Fibroblast of the aortic adventitia (primary cell): ENCODE measurements at regions not wholly inside any gene's neighbourhood (a gene's known extent, or its start where the extent isn't known, plus 50 kb on each side); places are given as distances from the start of the nearest gene placed in this dataset.
A peak's percentile ranks its signal among the peaks of the same experiment; 100 is the strongest.

Experiments
- DNase-seq: peaks from one replicate; pipeline ENCODE4 v3.0.0-alpha.2; 2010; ENCODE audit warnings: low read depth
- H3K4me3 ChIP-seq: 2 replicates; pipeline ENCODE4 v1.5.1; 2011; ENCODE audit warnings: low read depth, mild to moderate bottlenecking, control low read depth, low read length, moderate library complexity
- CTCF ChIP-seq: IDR thresholded peaks from 2 replicates; pipeline ENCODE4 v1.5.1; 2011; ENCODE audit warnings: mild to moderate bottlenecking, low read length, control low read depth, inconsistent platforms; ENCODE audit not compliant: insufficient read depth

- no peak for TF ChIP-seq CTCF
- no peak for DNase-seq
Measured at GRCh38 chr3:28703843-28704242, 355.2 kb upstream of the AZI2 start.

DNA sequence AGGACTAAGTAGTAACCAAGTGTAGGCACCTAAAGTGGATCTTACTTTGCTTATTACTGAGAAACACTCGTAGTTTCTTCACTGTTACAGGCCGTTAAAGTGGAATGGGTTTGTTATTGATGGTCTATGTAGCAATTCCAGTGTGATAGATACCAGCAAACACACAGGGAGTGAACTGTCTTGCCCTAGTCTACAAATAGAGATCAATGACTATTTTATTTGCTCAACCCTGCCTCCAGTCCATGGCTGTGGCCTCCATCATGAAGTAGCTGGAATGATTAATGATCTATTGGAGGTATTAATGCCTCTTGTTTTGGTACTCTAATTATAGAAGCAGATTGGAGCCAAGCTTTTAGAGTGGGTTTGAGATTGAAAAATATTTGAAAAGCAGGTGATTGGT is 362.7 kb upstream of the AZI2 start:
- DNase-seq = no peak
- no peak overlapping the region for H3K4me3 ChIP-seq
- TF ChIP-seq CTCF = no peak

More at GRCh38 chr3:28703843-28704242, 355.2 kb upstream of the AZI2 start:
- H3K4me3 ChIP-seq = no peak overlapping the region

- DNase-seq = no peak
- no peak for TF ChIP-seq CTCF
- no peak overlapping the region for H3K4me3 ChIP-seq
Measured at GRCh38 chr3:28716939-28717338, 368.3 kb upstream of the AZI2 start.

DNA sequence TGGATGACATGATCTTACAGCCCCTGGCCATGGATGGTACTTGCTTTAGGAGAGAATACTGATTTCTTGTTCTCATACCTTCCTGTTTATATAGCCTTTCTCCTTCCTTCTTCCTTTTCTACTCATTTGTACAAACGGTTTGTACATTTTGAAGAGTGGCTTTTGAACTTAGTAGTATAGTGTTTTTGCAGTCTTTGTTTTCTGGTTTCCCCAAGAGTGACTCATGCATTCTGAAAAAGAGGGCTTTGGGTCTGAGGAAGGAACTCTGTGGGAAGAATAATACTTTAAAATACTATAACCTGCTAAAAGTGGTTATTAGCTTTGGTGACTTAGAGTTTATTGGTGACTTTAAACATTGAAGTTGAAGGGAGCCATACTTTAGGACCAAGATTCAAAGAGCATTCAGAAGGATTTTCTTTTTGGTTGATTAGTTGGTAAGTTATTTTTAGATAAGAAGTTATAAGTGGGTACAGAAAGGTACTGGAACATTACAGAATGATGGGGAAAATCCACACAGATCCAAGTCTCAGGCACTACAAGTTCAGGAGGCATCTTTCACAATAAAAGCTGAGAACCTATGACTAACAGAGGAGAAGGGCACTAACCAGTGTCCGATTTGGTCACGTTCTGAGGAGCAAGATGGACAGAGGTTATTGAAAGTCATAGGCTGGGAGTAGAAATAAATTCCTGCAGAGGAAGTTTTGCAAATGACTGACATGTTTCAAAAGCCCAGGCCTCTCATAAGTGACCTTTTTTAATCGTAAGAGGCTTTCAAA is 369.6 kb upstream of the AZI2 start:
- no peak overlapping the region for H3K4me3 ChIP-seq
- DNase-seq = no peak
- no peak for TF ChIP-seq CTCF

GRCh38 chr3:28726840-28727239 is 378.2 kb upstream of the AZI2 start:
- no peak overlapping the region for H3K4me3 ChIP-seq
- peak; percentile 27 for DNase-seq
- TF ChIP-seq CTCF = peak; percentile 50

- TF ChIP-seq CTCF = no peak
- no peak for DNase-seq
- H3K4me3 ChIP-seq = no peak overlapping the region
Measured at GRCh38 chr3:28727307-28727706, 378.7 kb upstream of the AZI2 start.

DNA sequence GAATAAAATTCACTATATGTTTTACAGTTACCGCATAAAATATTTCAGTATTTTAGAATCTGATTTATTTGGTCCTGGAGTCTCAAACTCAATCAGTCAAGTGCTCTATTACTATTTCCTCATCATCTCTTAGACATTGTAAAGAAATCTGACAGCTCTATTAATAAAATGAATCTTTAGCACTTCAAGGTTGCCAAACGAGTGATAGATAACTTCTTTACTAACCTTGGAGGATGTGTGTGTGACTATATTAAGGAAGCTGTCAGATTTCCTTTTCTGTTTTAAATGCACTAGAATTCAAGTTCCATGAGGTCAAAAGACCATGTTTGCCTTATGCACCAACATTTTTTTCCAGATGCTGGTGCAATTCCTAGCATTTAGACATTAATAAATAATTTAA is 389.8 kb upstream of the AZI2 start:
- no peak for DNase-seq
- no peak for TF ChIP-seq CTCF
- H3K4me3 ChIP-seq = no peak overlapping the region
